GM12878 (cell line): ENCODE measurements at regions not wholly inside any gene's neighbourhood (a gene's known extent, or its start where the extent isn't known, plus 50 kb on each side); places are given as distances from the start of the nearest gene placed in this dataset.

Experiments
- ATAC-seq: fragments of 200-7000 bp; cut with Tn5 transposase; 3 replicates; pipeline ENCODE4 v1.9.1; 2020; ENCODE audit warnings: mild to moderate bottlenecking, moderate library complexity
- BruUV-seq: library from RNA; stranded (reverse); fragments of 400-500 nt; replicated peaks from 2 replicates; lab custom pipeline; 2021; lab: Mats Ljungman, UMichigan
- CTCF ChIA-PET: fragments of 300-600 bp; sonication (Branson Sonifier 250); formaldehyde crosslinking; extraction: SDS; loops from one replicate; lab custom pipeline; 2021; ENCODE audit warnings: inconsistent platforms; lab: Yijun Ruan, JAX
- POLR2A ChIA-PET: fragments of 350-600 bp; formaldehyde crosslinking; extraction: SDS; loops from one replicate; lab custom pipeline; 2021; ENCODE audit warnings: inconsistent platforms; lab: Charles Lee
- RAD21 ChIA-PET: fragments of 300-600 bp; sonication (Branson Sonifier 250); formaldehyde crosslinking; loops from one replicate; lab custom pipeline; 2023; ENCODE audit warnings: antibody characterized with exemption; ENCODE audit not compliant: unreplicated experiment; lab: Charles Lee
- SMC1A ChIA-PET: fragments of 300-600 bp; sonication (Branson Sonifier 250); formaldehyde crosslinking; loops from one replicate; lab custom pipeline; 2023; ENCODE audit not compliant: unreplicated experiment, uncharacterized antibody; lab: Charles Lee
- DNase-seq: peaks from one replicate; pipeline ENCODE4 v3.0.0-alpha.2; 2011; ENCODE audit warnings: low read depth, low spot score
- FAIRE-seq: peaks from 3 replicates; lab custom pipeline; 2011; peaks lifted over from hg19 to GRCh38; lab: Jason Lieb, UNC
- H2AFZ ChIP-seq: 2 replicates; pipeline ENCODE4 v1.6.0; 2011; ENCODE audit warnings: low read depth, low read length, control low read depth; ENCODE audit not compliant: control insufficient read depth
- H3K27ac ChIP-seq: 2 replicates; pipeline ENCODE4 v1.5.1; 2011; ENCODE audit warnings: control low read depth; ENCODE audit not compliant: control insufficient read depth, insufficient read depth
- H3K27me3 ChIP-seq, 2 experiments: replicated peaks in 1 of 2; 2 replicates each; pipeline versions ENCODE4 v1.6.0 to v1.6.1; 2011; ENCODE audit warnings: low read length in 1 of 2; ENCODE audit not compliant: control insufficient read depth in 2 of 2, insufficient read depth in 2 of 2
- H3K36me3 ChIP-seq, 2 experiments: 2 replicates each; pipeline ENCODE4 v1.5.1; 2011; ENCODE audit warnings: low read length in 1 of 2; ENCODE audit not compliant: control insufficient read depth in 2 of 2, insufficient read depth in 2 of 2
- H3K4me1 ChIP-seq: 2 replicates; pipeline ENCODE4 v1.6.1; 2011; ENCODE audit warnings: mild to moderate bottlenecking, low read length, moderate library complexity, mixed read lengths; ENCODE audit not compliant: control insufficient read depth, insufficient read depth
- H3K4me2 ChIP-seq: 2 replicates; pipeline ENCODE4 v1.6.0; 2011; ENCODE audit warnings: control low read depth; ENCODE audit not compliant: control insufficient read depth, insufficient read depth
- H3K4me3 ChIP-seq: fragments of 200-600 bp; sonication (generic); 2 replicates; pipeline ENCODE4 v1.5.1; 2016
- H3K79me2 ChIP-seq: 2 replicates; pipeline ENCODE4 v1.6.0; 2011; ENCODE audit warnings: low read length; ENCODE audit not compliant: control insufficient read depth, insufficient read depth
- H3K9ac ChIP-seq: 2 replicates; pipeline ENCODE4 v1.8.0; 2011; ENCODE audit warnings: low read length, control low read depth, mixed read lengths; ENCODE audit not compliant: control insufficient read depth, insufficient read depth
- H3K9me3 ChIP-seq: replicated peaks from 3 replicates; pipeline ENCODE4 v1.5.1; 2011; ENCODE audit warnings: mild to moderate bottlenecking, low read length; ENCODE audit not compliant: control insufficient read depth, insufficient read depth
- H4K20me1 ChIP-seq: 2 replicates; pipeline ENCODE4 v1.6.0; 2011; ENCODE audit not compliant: control insufficient read depth, insufficient read depth
- ATF7 ChIP-seq: fragments of 450-650 bp; IDR thresholded peaks from 2 replicates; pipeline ENCODE4 v1.6.1; 2016; ENCODE audit warnings: low read depth, mild to moderate bottlenecking
- BRCA1 ChIP-seq: IDR thresholded peaks from 2 replicates; pipeline ENCODE4 v1.6.1; 2011; ENCODE audit warnings: low read depth, low read length, improper control_type of control experiment
- CEBPB ChIP-seq, 2 experiments: fragments of 150-350 bp in 1 of 2; IDR thresholded peaks; 2 replicates each; pipeline ENCODE4 v1.6.1; 2012 to 2014; ENCODE audit warnings: low read depth in 2 of 2, low read length in 2 of 2, borderline replicate concordance in 1 of 2, inconsistent platforms in 1 of 2
- CHD2 ChIP-seq: IDR thresholded peaks from 2 replicates; pipeline ENCODE4 v1.6.1; 2011; ENCODE audit warnings: low read depth, low read length, improper control_type of control experiment, borderline replicate concordance
- ESRRA ChIP-seq: IDR thresholded peaks from 2 replicates; pipeline ENCODE4 v1.6.1; 2012; ENCODE audit warnings: mild to moderate bottlenecking, low read length, improper control_type of control experiment
- NRF1 ChIP-seq: conservative IDR thresholded peaks from 2 replicates; pipeline ENCODE4 v1.6.1; 2011; ENCODE audit warnings: mild to moderate bottlenecking, low read depth, low read length, improper control_type of control experiment
- SMC3 ChIP-seq: IDR thresholded peaks from 2 replicates; pipeline ENCODE4 v1.6.1; 2011; ENCODE audit warnings: low read length, improper control_type of control experiment, borderline replicate concordance
- ZNF207 ChIP-seq: fragments of 450-650 bp; IDR thresholded peaks from 2 replicates; pipeline ENCODE4 v1.6.1; 2014; ENCODE audit warnings: antibody characterized with exemption, mild to moderate bottlenecking, borderline replicate concordance
- ZSCAN29 ChIP-seq: fragments of 450-650 bp; IDR thresholded peaks from 2 replicates; pipeline ENCODE4 v1.6.1; 2017; ENCODE audit warnings: mild to moderate bottlenecking, moderate library complexity
- WGBS: methylation state at CpG from one replicate; pipeline ENCODE4 v1.1.6; 2016; ENCODE audit warnings: low lambda C conversion rate; ENCODE audit not compliant: insufficient replicate concordance, insufficient coverage; ENCODE audit errors: missing lambda C conversion rate; 5-methylcytosine and 5-hydroxymethylcytosine counted together
- in situ Hi-C: fragments of 300-500 bp; cut with MboI; formaldehyde crosslinking; loops from 9 replicates; pipeline ENCODE4 v1.14.3; 2018; ENCODE audit warnings: mixed read lengths
- intact Hi-C: fragments of 100-400 bp; cut with micrococcal nuclease; formaldehyde crosslinking; loops from one replicate; pipeline ENCODE4 v1.14.2; 2022; ENCODE audit not compliant: unreplicated experiment
- TF ChIP-seq, protein P1 (sequence below): fragments of 450-650 bp; IDR thresholded peaks from 2 replicates; pipeline ENCODE4 v1.6.1; 2017; ENCODE audit warnings: mild to moderate bottlenecking
- TF ChIP-seq, protein P2 (sequence below): IDR thresholded peaks from 2 replicates; pipeline ENCODE4 v1.6.1; 2012; ENCODE audit warnings: low read depth, low read length, improper control_type of control experiment
- TF ChIP-seq, protein P3 (sequence below): IDR thresholded peaks from 2 replicates; pipeline ENCODE4 v1.6.1; 2012; ENCODE audit warnings: mild to moderate bottlenecking, low read depth, low read length
- TF ChIP-seq, protein P4 (sequence below): IDR thresholded peaks from 2 replicates; pipeline ENCODE4 v1.6.1; 2012; ENCODE audit warnings: low read depth, low read length, improper control_type of control experiment

DNA sequence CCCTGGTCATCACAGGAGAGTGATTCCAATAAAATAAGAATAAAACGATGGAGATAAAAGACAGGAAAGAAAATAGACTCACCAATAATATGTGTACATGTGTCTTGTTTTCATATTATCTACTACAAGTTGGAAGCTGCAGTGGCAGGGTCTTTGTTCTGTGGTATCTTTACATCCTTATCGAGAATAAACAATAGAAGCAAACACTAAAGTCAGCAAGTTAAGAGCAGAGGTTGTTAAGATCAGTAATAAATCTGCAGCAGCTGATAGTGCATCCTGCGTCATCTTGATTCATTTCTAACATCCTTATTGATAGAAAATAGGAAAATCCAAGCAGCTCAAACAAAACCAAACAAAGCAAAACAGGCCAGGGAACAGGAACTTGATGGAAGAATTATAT, 107.4 kb downstream of the RPS29 start:
- FAIRE-seq = no peak

More for the DNA sequence above, 107.4 kb downstream of the RPS29 start:
- 23% methylated on average over 3 of the region's 3 CpGs for WGBS
- Histone ChIP-seq H3K9me3 (no peaks in the 10 kb centered on the region), H4K20me1 (no peaks in the 10 kb centered on the region), H3K4me2 (no peak overlapping the region), H3K36me3 (no peaks in the 10 kb centered on the region), H3K4me3 (no peak overlapping the region), H3K79me2 (no peaks in the 10 kb centered on the region), H3K27me3 (no peaks in the 10 kb centered on the region)
- BruUV-seq = no TSS peak
- in situ Hi-C loops (no loop called here), intact Hi-C loops (no loop called here)
- TF ChIP-seq NRF1 (no peak), ZSCAN29 (no peak), ESRRA (no peak), CEBPB (IDR thresholded peaks at IDR 0.05; ENCODE audit: borderline replicate concordance in 1 of 2, low read depth in 2 of 2, low read length in 2 of 2) (no peak), ZNF207 (no peak), CHD2 (no peak), ATF7 (no peak), BRCA1 (no peak), SMC3 (no peak)
- TF ChIP-seq, protein P1, sequence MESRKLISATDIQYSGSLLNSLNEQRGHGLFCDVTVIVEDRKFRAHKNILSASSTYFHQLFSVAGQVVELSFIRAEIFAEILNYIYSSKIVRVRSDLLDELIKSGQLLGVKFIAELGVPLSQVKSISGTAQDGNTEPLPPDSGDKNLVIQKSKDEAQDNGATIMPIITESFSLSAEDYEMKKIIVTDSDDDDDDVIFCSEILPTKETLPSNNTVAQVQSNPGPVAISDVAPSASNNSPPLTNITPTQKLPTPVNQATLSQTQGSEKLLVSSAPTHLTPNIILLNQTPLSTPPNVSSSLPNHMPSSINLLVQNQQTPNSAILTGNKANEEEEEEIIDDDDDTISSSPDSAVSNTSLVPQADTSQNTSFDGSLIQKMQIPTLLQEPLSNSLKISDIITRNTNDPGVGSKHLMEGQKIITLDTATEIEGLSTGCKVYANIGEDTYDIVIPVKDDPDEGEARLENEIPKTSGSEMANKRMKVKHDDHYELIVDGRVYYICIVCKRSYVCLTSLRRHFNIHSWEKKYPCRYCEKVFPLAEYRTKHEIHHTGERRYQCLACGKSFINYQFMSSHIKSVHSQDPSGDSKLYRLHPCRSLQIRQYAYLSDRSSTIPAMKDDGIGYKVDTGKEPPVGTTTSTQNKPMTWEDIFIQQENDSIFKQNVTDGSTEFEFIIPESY = no peak
- TF ChIP-seq, protein P2, sequence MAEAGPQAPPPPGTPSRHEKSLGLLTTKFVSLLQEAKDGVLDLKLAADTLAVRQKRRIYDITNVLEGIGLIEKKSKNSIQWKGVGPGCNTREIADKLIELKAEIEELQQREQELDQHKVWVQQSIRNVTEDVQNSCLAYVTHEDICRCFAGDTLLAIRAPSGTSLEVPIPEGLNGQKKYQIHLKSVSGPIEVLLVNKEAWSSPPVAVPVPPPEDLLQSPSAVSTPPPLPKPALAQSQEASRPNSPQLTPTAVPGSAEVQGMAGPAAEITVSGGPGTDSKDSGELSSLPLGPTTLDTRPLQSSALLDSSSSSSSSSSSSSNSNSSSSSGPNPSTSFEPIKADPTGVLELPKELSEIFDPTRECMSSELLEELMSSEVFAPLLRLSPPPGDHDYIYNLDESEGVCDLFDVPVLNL = no peak
- TF ChIP-seq, protein P3, sequence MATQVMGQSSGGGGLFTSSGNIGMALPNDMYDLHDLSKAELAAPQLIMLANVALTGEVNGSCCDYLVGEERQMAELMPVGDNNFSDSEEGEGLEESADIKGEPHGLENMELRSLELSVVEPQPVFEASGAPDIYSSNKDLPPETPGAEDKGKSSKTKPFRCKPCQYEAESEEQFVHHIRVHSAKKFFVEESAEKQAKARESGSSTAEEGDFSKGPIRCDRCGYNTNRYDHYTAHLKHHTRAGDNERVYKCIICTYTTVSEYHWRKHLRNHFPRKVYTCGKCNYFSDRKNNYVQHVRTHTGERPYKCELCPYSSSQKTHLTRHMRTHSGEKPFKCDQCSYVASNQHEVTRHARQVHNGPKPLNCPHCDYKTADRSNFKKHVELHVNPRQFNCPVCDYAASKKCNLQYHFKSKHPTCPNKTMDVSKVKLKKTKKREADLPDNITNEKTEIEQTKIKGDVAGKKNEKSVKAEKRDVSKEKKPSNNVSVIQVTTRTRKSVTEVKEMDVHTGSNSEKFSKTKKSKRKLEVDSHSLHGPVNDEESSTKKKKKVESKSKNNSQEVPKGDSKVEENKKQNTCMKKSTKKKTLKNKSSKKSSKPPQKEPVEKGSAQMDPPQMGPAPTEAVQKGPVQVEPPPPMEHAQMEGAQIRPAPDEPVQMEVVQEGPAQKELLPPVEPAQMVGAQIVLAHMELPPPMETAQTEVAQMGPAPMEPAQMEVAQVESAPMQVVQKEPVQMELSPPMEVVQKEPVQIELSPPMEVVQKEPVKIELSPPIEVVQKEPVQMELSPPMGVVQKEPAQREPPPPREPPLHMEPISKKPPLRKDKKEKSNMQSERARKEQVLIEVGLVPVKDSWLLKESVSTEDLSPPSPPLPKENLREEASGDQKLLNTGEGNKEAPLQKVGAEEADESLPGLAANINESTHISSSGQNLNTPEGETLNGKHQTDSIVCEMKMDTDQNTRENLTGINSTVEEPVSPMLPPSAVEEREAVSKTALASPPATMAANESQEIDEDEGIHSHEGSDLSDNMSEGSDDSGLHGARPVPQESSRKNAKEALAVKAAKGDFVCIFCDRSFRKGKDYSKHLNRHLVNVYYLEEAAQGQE = no peak
- TF ChIP-seq, protein P4, sequence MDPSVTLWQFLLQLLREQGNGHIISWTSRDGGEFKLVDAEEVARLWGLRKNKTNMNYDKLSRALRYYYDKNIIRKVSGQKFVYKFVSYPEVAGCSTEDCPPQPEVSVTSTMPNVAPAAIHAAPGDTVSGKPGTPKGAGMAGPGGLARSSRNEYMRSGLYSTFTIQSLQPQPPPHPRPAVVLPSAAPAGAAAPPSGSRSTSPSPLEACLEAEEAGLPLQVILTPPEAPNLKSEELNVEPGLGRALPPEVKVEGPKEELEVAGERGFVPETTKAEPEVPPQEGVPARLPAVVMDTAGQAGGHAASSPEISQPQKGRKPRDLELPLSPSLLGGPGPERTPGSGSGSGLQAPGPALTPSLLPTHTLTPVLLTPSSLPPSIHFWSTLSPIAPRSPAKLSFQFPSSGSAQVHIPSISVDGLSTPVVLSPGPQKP = no peak
- TF ChIP-seq, all 136 proteins: peak for 0
- DNase-seq (no peak), ATAC-seq (no peak)
- Histone ChIP-seq H3K4me1 (peaks cover 10% of the 10 kb centered on the region; the same call in 1 of the 2 replicates), H3K9ac (no peak overlapping the region), H2AFZ (no peak overlapping the region), H3K27ac (no peak overlapping the region)
- ChIA-PET RAD21 (no interaction called here), POLR2A (no interaction called here), CTCF (interaction anchor here (1.3 to 3.6 kb wide), 2 partner anchors 18 kb away, joined by 4 to 17 read pairs; no protein-coding TSS in a partner anchor), SMC1A (interaction anchor here (1.5 kb wide), 1 partner anchor 9 kb away, joined by 3 read pairs; no protein-coding TSS in a partner anchor)
